Fibroblast of skin of right quadriceps (primary cell): ENCODE measurements at regions not wholly inside any gene's neighbourhood (a gene's known extent, or its start where the extent isn't known, plus 50 kb on each side); places are given as distances from the start of the nearest gene placed in this dataset.

ENCODE experiments used
- DNase-seq: peaks from one replicate; pipeline ENCODE4 v3.0.0-alpha.2; 2013

GRCh38 chr9:11340654-11341053 lies 727.9 kb upstream of the PTPRD start:
- no peak for DNase-seq

- DNase-seq: no peak
These were observed 734.6 kb upstream of the PTPRD start for GRCh38 chr9:11347437-11347836.

DNA sequence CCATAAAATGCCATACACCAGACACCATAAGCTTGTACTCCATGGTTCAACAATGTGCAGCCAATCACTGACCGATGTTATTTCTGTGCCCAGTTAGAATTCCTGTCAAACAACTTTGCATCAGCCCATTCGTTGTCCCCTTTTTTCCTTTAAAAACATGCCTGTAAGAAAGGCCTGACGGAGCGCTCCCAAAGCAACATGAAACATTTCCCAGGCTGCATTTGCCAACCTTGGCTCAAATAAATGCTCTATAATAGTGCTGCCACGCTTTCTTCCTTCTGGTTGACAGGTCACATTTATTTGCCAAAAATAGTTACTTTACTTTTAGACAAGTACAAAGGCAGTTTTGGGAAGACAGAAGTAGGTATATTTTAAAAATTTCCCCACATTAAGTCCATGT lies 735.6 kb upstream of the PTPRD start:
- no peak for DNase-seq

DNA sequence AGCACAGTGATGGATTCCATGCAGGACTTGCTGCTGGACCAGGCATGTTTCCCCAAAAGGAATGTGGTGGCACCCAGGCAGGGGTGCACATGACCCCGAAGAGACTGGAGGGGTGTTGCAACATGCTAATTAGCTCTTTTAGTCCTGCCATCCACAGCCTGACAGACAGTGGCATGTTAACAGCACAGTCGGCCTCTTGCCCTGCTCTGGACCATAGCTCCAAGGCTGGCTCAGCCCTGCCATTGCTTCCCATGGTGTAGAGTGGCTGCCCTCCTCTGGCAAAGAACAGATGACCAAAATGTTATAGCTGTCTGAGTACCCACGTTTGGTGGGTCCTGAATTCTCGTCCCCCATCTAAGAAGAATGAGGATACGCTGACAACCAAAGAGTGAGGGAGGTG lies 736.4 kb upstream of the PTPRD start:
- no peak for DNase-seq

DNA sequence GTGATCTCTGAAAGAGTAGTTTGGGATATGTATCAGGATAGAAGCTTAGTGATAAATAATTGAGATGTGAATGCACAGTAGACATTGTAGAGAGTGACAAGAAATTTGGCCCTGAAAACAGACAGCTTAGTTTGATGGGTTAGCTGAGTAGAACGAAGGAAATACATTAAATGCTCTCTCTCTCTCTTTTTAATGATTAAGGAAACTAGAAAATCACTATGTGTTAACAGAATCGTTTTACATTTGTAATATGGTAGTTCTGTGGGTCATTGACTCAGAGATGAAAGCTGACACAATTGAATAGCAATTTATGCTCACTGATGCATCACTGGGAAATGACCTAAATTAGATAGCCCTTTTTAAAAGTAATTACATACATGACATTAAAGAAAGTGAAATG lies 739.8 kb upstream of the PTPRD start:
- DNase-seq: no peak

- DNase-seq: no peak
These were observed 743.3 kb upstream of the PTPRD start for GRCh38 chr9:11356067-11356466.

DNA sequence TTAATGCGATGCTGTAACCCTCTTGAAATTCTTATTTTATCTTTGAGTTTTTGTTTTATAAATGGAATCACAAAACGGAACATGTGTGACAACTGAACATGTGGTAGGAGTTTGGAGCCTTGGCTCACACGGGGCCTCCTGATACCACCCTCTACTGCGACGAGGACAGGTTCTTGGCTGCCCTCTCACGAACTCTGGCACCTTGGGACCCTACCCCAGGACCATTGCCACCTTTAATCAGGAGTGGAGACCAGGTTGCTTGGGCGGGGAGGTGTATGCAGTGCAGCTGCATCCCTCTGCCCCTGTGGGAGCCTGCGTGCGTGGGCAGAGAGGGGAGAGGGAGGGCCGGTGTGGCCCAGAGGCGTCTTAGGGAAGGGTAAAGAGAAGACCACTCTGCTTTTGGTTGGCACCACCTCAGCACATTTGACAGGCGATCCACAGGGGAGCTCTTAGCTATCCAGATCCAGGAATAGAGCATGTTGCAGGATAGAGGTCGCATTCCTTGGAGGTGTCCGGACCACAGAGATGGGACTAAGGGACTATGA lies 753.9 kb upstream of the PTPRD start:
- no peak for DNase-seq

- DNase-seq: no peak
These were observed 762.1 kb upstream of the PTPRD start for GRCh38 chr9:11374926-11375325.

GRCh38 chr9:11402621-11403020 lies 789.8 kb upstream of the PTPRD start:
- no peak for DNase-seq

DNA sequence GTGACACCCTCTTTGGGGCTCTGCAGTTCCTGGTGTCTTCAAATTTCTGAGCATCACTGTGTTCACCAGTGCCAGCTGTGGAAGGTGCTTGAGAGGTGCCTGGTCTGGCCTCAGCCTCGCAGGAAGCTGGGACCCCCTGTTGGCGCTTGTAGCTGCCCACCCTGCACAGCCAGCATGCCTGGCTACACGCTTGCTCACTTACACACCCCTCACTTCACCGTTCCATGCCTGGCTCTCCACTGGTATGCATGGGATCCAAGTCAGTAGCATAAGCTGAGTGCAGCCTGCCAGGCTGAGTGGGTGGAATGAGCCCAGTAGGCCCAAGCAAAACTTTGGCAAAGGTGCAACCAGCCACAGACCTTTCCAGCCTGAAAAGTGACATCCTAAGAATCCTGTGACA lies 801.4 kb upstream of the PTPRD start:
- DNase-seq: no peak

GRCh38 chr9:11417782-11418181 lies 805.0 kb upstream of the PTPRD start:
- DNase-seq: no peak

DNA sequence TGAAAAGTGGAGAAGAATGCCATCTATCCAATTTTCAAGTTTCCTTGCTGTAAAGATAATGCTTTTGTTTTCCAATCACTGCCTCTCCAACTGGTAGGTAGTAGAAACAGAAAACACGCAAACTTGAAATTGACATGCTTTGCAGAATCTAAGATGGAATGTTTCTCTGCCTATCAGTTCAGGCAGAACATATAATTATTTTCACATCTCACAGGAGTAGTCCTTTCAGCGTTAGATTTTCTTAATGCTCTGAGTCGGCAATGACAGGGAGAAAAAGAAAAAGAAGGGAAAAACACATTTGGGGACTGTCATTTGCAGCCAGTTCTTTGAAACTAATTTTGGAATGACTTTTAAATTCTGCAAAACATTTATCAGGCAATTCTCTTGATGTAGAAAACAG lies 818.7 kb upstream of the PTPRD start:
- DNase-seq: no peak

GRCh38 chr9:11432361-11432760 lies 819.6 kb upstream of the PTPRD start:
- no peak for DNase-seq

GRCh38 chr9:11443631-11444030 lies 830.8 kb upstream of the PTPRD start:
- DNase-seq: no peak

DNA sequence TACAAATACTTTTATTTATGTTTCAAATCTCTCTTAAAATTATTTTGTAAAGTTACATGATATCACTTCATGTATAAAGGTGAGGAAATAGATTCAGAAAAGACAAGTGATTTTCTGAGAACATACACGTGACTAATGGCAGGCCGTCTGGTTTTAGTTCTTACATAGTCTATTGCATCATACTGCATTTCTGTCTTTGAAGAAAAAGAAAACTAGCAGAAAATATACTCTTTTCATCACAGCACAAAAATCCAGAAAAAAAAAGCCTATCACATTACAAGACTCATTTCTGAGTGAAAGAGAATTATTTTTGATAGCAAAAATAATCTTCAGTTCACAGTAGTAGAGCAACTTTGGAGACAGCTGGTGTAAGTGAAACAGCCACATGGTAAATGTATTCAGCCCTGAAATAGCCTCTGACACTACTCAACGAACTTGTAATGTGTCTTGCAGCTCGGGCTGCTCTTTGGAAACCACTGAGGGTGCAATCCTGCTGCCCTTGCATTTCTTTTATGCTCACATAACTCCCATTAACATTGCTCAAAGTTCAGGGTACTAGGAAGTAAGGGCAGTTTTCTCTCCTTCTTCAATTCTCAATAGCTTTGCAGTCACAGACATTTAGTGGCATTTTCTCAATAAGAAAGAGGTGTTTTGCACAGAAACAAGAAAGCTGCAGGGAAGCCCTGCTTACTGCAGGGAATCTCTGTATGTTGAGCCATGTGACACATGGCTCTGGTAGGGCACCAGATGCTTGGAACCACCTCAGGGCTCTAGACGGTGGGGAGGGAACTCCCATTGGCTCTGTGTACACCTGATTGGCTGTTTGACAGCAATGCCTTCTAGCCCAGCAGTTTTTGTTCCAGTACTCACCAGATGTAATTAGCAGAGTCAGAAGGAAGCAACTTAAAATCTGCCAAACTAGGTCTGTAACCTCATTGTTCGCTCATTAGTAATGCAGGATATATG lies 845.3 kb upstream of the PTPRD start:
- no peak for DNase-seq

DNA sequence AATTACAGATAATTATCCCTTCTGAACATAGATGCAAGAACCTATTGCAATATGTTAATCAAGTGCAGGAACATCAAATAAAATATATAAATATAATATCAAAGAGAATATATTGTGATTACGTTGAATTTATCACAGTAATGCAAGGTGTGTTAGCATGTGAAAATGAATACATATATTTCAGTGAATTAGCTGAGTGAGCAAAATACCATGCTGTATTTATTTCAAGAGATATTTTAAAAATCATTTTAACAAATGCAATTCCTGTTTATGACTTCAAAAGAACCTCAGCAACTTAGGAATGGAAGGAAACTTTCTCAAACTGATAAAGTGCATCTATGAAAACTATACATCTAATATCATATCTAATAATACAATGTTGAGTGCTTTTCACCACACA lies 856.9 kb upstream of the PTPRD start:
- no peak for DNase-seq

DNA sequence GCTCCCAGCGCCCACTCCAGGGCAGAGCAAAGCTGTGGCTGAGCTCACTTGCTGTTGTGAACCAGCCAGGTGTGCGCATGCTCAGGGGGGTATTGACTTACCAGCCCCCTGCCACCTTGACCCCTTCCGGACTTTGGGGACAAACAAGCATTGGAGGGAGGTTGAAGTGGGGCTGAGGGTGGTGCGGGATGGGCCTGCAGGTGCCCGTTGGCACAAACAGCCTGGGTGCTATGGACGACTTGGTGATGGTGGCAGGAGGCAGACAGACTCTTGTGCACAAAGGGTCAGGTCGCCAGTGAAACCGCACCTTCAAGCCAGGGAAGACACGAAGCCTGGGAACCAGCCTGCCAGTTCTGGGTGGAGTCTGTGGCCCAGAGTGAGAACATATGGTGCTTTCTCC lies 858.5 kb upstream of the PTPRD start:
- DNase-seq: no peak

DNA sequence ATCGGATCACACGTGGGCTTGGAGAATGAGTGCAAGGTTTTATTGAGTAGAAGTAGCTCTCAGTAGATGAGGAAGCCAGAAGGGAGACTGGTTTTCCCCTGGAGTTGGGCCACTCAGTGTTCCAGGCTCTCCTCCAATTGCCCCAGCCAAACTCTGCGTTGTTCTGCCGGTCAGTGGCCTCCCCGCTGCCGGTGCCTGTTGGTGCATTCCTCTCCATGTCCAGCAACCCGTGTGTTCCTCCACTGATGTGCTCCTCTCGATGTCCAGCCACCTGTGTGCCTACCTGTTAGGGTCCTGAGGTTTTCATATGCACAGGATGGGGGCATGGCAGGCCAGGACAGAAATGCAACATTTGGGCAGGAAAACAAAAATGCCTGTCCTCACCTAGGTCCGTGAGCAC lies 888.0 kb upstream of the PTPRD start:
- DNase-seq: no peak

DNA sequence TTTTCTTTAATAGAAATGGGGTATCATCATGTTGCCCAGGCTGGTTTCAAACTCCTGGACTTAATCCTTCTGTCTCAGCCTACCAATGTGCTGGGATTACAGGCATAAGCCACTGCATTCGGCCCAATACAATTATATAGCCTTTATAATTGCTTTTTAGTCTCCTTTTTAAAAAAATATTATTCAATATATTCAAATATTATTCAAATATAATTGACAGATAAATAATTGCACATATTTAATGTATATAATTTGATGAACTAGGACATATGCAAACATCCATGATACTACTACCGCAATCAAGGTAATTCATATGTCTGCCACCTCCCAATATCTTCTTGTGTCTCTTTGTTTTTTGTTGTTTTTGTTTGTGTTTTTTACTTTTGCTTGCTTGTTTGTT lies 894.2 kb upstream of the PTPRD start:
- no peak for DNase-seq

- DNase-seq: no peak
These were observed 924.8 kb upstream of the PTPRD start for GRCh38 chr9:11537566-11537965.

DNA sequence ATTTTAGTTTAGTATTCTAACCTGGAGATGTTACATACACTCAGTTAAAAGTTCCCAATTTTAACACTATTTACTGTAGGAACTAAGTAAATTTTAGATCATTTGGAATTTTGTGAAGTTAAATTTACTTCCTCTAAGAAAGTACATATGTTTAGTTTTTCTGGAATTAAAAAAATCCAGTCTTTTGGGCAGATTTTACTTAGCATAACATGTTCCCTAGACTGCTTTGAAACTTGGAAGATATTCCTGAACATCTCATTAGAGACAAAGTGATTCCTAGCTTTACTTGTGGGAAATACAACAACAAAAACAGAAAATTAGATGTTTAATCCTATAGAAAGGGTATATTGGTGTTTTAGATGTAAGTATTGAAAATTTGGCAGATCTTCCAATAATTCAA lies 930.0 kb upstream of the PTPRD start:
- no peak for DNase-seq

DNA sequence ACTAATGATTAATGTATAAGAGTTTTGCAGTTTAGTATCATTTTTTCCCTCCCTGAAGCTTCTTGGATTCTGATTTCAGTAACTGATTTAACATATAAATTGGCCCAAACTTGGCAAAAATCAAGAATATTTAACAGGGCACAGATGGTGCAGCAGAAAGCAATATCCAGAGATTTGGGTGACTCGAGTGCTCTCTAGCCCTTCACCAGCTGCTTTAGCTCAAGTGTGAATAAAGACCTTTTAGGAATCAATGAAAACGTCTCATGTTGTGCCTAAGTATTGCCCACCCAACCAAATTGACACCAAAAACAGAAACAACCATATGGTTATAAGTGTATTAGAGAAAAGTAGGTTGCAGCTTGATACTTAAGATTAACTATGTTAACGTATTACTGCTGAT lies 933.4 kb upstream of the PTPRD start:
- no peak for DNase-seq

DNA sequence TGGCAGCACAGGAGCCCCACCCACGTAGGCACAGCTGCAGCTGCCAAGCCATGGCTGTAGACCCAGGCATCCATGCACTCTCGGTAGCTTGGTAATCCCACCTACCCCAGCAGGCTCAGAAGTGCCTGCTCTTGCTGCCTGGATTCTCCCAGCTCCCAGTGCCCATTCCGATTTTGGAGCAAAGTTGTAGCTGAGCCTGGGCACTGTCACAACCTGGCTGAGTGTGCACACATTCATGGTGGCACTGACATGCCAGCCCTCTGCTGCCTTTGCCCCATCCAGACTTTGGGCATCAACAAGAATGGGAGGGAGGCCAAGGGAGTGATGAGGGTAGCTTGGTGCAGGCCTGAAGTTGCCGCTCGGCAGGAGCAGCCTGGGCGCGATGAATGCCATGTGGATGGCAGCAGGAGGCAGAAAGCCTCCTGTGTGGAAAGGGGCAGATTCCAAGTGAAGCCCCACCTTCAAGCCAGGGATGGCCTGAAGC lies 936.6 kb upstream of the PTPRD start:
- DNase-seq: no peak

- no peak for DNase-seq
These were observed 938.3 kb upstream of the PTPRD start for GRCh38 chr9:11551106-11551505.

GRCh38 chr9:11558043-11558442 lies 945.2 kb upstream of the PTPRD start:
- DNase-seq: no peak
